H4 (cell line): ENCODE measurements at regions not wholly inside any gene's neighbourhood (a gene's known extent, or its start where the extent isn't known, plus 50 kb on each side); places are given as distances from the start of the nearest gene placed in this dataset.

Source experiments
- DNase-seq: peaks from one replicate; pipeline ENCODE4 v3.0.0-alpha.2; 2015; ENCODE audit warnings: low spot score

DNA sequence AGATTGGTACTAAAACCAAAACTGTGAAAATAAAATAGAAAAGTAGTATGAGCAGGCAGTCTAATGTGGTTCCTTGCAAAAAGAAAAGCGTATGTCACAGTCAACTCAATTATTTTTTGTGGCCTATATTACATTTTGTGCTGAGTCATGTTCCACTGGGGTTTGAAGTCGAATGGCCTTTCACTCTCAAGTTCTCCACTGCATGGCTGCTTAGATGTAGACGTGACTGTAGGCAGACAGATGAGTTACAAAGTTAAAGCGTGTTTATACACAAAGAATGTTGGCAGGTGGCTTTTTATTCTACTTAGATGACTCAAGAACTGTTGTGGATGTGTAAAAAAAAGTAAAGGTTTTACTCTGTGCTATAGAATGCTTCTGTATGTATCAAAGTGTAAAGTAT lies 133.9 kb downstream of the SLITRK6 start:
- peak; percentile 49 for DNase-seq

DNA sequence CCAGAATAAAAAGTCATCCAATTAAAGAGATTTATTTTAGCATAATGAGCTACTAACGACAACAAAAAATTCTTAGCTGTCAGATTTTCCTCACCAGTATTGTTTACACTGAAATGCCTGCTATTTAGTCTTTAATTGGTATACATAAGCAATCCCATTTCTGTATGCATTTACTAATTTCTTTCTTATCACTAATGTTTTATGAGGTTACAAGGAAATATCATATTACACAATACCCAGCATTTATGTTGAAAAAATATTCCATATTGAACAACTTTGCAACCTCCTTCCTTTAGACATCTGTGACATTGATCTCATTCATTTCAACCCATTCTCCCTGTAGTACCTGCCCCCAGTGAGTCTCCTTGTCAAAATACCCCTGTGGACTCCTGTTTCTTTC lies 135.4 kb downstream of the SLITRK6 start:
- DNase-seq: no peak

DNA sequence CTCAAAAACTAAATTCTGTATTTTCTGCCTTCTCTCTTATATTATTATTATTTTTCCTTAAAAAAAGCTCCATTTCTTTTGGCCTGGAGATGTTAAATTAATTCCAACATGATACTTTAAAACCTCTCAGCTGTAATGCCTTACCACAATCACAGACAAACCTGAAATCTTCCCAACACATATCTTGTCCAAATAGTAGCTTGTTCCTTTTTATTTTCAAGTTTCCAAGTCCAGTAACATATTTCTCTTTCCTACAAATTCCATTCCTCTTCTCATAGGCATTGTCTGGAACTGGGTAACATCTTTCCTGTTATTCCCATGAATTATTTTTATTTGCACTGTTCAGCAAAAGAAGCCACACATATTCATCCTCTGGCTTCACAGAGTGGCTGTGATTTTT lies 137.0 kb downstream of the SLITRK6 start:
- DNase-seq: no peak

DNA sequence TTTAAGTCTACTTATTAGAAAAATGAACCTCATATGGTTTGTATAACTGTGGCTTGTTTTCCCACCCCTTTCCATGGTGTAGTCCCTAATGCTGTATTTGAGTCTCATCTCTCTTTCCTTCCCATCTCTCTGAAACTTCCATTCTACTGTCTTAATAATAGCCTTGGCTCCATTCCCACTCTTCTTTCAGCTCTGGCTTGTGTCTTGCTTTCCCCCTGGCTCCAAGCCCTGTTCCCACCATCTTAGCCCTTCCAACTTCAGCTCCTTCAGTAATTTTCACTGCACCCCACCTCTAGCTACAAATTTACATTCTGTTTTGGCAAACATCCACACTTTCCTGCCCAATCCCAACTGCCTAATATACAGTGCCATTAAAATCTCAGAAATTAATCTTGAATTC lies 137.5 kb downstream of the SLITRK6 start:
- DNase-seq: no peak

DNA sequence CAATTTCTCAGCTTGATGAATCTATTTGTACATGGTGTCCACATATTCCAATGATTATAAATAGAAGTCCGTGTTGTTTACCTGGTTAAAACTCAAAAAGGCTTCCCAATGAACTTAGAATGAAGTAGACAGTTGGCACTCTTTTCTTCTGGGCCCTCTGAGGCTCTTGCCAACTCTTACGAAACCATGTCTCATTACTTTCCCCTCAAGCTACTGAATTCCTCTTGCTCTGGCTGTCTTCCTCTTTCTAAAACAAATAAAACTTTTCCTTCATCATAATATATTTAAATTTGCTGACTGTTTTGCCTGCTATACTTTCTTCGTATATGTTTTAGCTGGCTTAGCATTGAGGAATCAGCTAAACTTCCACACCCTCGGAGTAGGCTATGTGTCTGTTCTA lies 139.7 kb downstream of the SLITRK6 start:
- DNase-seq: no peak

DNA sequence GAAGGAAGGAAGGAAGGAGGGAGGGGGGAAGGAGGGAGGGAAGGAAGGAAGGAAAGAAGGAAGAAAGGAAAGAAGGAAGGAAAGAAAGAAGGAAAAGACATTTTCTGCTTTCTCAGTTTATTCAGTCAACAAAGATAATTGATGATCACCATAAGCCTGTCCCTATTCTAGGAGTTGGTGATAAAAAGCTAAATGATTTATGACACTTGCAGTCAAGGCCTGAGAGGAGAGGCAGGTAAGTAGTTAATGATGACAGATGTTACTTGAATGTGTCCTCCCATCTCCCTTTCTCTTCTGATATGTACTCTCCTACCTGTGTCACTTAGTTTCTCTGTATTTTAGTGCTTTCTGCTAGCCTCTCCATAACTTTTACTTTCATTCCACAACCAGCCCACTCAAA lies 141.3 kb downstream of the SLITRK6 start:
- DNase-seq: no peak

DNA sequence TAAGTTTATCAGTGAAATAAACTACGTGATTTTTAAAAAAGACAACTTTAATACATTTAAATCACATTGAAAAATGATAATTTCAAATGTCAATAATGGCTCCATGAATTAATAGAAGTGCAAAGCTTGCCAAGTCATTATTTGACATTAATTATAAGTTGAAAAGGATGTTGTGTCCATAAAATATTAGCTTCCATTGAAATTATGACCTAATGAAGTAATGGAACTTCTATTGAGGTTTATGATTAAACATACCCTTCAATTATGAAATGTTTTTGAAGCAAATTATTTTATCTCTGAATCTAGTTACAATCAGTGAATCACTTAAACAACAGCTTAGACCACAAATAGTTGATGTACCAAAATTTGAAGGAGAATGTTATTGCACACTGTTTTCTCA lies 144.2 kb downstream of the SLITRK6 start:
- DNase-seq: no peak

DNA sequence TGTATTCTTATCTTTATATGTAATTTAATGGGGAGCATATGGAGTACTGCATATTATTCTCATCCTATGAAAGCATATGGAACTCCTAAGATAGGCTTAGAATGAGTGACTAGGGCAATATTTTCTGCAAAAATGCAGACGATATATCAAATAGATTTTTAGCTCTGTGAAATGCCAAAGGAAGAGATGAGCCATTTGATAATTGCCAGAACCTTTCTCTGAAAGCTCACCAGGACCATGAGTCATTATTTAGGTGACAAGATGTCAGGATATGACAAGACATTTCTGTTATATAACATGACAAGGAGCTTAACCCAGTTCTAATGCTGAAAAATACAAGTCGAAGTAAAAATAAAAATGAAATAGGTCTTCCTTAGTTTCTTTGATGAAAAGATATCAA lies 145.0 kb downstream of the SLITRK6 start:
- no peak for DNase-seq

DNA sequence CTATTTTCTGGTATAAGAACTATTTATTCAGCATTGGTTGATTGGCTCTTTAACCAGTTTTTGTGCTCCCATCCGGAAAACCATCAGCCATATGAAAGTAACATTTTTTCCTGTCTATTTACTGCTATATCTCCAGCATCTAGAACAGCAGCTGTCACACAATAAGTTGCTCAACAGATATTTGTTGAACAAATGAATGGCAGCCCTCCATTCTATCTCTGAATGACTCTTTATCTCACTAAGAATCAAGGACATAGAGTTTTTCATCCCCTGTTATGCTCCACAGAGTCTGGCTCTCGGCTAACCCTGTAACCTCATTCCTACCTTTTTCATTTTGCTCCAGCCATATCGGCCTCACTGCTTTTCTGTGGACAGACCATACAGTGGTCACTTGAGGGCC lies 145.5 kb downstream of the SLITRK6 start:
- no peak for DNase-seq

DNA sequence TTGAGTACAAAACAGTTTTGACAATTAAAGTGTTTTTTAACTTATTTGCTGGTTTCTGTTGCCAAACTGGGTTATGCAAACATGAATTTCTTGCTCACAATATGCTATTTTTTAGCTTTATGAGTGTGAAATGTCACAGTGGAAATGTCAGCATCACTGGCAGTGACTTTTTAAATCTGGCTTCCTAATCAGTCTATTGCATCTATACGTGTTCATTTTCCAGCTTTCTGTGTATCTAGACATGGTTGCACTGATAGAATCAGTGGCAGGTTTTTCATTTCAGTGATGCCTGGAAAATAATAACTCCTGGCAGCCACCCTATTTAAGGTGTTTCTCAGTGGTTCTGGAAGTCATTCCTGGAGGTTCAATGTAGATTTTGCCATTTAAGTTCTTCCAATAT lies 146.7 kb downstream of the SLITRK6 start:
- no peak for DNase-seq

DNA sequence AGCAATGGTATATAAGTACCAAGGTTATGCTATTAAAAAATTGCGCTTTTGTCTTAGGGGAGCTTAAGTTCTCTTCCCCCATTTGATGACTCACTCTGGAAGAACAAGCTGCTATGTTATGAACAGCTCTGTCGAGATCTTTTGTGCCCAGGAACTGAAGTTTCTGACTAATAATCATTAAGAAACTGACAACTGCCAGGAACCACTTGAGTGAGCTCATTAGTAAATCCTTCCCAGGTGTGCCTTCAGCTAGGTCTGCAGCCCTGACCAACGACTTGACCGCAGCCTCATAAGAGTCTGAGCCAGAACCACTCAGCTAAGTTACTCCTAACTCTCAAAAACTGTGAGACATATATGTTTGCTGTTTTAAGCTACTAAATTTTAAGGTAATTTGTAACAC lies 147.8 kb downstream of the SLITRK6 start:
- DNase-seq: no peak

DNA sequence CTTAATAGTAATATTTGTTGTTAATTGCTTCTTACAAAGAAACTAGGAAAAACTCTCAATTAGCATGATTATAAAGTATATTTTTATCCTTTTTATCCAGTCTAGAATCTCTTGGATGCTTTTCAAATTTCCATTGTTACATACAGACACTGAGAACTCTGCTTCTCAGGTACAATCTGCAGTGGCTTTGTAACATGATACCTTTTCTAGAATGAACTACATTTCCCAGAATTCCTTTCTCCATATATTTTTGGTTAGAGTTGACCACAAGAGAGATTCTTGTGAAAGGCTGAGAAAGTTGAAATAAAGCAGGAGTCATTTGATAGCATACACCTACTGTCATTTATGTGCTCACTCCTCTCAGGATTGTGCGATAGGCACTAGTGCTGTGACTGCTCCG lies 148.6 kb downstream of the SLITRK6 start:
- no peak for DNase-seq

DNA sequence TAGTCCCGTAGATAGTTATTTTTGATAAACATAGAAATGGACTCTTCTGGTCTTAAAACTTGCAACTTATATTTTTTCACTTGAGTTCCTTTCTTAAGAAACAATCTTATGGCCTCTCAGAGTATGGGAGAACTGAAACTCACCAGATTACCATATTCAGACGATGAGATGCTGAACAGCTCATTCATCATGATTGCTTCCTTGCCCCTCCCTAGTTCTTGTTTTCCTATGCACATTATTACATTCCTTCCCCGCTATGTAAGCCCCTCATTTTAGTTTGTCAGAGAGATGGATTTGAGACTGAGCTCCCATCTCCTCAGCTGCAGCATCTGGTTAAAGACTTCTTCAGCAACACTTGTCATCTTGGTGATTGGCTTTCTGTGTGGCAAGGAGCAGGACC lies 158.5 kb downstream of the SLITRK6 start:
- DNase-seq: no peak

DNA sequence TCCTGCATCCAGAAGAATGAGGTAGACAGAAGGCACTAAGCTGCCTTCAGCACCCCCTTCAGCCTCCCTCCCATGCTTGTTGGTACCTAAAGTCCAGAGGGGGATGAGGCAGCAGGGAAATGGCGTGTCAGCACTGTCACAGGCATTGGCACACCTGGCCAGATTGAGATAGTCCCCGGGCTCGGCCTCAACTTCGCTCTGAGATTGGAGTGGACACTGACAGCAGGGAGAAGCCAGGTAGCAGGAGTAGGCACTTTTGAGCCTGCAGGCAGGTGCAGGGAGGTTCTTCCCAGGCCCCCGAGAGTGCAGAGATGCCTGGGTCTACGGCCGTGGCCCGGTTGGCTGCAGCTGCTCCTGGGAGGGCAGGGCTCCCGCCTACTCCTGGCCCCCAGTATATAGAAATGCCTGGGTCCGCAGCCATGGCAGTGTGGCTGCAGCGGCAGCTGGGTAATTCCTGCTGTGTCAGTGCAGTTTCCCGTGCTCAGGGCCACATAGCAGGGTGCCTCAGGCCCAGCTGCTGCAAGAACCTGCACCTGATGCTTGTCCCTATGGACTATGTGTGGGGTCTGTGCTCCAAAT lies 160.3 kb downstream of the SLITRK6 start:
- no peak for DNase-seq

DNA sequence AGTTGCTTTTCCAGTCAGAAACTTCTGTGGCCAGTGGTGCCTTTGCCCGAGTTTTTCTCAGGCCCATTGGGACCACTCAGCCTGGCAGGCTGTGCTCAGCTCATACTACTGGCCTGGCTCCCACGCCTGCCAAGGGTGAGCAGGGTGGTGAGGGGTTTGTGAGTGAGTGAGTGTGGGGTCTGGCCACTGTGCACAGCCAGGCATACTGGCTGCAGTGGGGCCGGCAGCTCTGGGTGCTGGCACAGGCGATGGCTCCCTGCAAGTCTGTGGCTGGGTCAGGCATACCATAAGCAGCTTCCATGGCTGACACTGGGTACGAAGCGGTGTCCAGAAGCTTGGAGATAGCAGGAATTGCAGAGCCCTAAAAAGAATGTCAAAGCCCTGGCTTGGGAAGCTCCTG lies 161.0 kb downstream of the SLITRK6 start:
- no peak for DNase-seq

DNA sequence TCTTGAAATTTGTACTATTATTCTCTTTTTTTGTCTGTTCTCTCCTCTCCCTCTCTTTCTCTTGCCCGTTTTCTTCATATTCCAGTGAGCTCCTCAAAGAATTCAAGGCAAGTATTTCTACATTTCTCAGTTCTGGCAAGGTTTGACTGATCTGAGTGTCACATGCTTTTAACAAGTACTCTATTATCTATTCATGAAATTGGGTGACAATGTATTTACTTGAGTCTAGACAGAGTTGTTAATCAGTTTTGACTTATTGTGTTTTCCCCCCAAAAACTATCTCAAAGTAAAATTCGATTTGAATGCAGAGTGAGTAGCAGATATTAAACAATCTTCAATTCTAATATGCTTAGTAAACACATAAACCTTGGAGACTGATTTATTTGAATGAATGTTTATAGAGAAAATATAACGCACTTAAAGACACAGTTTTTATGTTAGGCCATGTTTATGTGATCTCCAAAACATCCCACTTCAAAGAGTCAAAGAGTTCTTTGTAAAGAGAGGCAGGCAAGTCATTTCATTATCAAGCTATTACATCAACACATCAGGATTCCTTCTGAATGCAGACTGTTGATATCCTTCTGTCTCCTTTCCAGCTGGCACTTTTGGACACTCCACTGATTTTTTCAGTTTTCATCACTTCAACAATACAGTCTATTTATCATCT lies 166.6 kb downstream of the SLITRK6 start:
- no peak for DNase-seq

DNA sequence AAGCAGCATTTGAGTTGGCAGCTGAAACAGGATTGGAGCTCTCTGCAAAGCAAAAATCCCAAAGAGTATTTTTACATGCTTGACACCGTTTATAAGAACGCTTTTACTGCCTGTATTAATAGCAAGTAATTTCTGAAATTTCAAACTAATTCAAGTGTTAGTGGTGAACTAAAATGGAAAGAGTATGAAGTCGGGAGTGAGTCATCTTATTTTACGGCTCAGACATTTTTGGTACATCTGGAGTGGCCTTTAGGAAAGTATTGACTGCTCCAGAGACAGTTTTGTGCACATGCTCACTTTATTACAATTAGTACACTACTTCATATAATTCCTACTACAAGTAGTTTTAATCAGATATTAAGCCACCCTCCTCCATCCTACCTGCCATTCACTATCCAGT lies 167.4 kb downstream of the SLITRK6 start:
- no peak for DNase-seq

DNA sequence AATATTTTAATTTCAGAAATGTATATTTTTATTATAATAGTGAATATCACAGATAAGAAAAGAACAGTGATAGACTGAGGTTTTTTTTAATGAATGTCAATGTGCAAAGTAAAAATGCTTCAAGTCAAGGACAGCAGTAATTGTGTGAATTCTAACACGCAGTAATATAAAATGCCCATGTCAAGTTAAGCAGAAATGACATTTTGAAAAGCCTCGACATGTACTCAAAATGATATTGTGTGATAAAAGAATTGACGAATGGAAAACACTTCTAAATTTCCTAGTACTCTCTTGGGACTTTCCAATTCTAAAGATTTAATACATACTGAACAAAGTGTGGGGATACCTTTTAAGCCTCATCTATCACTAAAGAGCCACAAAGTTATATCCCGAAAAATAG lies 172.6 kb downstream of the SLITRK6 start:
- no peak for DNase-seq

DNA sequence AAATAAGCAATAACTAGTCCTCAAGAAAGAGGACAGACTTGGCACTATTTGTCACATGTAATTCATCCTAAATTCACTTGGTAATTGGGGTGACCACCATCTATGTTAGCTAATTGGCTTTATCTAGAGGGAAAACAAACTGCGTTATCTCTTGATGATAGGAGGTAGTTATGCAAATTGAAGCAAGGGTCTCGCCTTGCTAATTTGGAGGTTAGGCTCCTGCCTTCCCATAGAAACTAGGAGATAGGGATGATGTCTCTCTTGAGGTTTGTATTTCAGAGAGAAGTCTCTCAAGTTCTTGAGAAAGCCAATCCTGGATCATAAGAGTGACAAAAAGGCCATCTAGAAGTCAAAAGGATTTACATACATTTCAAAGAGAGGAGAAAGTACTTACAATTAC lies 179.9 kb downstream of the SLITRK6 start:
- DNase-seq: no peak

DNA sequence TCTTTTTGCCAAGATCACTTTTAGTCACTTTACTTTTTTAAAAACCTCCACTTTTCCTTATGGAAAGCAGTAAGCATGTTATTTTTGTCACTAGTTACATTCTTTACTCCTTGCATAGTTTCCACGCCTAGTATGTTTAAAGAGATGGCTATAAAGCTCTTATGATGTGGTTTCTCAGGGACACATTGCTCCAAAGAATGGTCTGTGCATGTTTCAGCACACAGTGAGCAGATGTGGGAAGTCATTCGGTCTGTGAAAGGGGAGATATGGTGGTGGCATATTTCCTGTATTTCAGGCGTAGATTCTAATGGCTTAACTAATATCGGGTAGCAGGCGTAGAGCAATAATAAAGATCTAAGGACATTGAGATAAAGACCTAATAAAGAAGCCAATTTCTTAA lies 180.7 kb downstream of the SLITRK6 start:
- DNase-seq: no peak

DNA sequence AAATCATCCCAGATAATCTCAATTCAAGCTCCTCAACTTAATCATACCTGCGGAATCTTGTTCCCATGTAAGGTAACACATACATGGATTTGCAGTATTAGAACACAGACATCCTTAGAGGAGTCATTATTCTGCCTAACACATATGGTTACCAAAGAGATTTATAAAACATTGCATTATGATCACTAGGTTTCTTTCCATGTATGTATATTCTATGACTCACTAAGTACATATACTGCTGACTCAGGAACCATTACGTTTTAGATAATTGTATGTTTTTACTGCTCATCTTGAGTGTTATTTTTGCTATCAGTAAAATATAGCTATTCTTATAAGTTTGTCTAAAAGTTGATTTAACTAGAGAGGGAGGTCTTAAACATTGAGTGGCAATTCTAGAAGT lies 182.9 kb downstream of the SLITRK6 start:
- DNase-seq: no peak

DNA sequence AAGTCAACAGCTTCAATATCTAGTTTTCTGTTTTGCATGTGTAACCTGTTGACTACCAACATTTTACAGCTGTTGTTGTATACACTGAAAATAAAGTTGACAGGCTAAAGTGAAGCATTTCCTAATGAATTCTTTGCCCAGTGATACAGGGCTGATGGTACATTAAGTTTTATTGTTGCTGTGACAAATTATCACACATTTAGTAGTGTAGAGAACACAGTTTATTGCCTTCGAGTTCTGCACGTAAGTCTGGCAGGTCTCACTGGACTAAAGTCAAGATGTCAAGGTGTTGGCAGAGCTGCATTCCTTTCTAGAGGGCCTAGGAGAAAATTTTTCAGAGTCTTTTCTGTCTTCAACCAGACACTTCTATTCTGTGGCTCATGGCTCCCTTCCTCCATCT lies 184.2 kb downstream of the SLITRK6 start:
- DNase-seq: no peak

DNA sequence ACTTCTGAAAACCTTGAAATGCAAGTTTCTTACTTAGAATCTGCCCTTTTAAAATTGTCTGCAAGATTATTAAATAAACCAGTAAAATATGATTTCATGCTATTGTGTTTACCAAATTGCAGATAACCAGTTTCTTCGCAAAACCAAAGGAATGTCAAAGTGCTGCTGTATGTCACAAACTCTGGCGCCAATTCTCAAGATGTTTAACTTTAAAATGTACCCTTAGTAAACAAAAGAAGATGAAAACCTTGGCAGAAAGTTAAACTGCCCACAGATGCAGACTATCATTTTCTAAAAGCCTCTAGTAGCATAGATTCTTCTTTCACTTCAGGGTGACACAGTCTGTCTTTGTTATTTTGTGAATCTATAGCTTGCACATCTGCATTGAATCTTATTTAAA lies 189.2 kb downstream of the SLITRK6 start:
- DNase-seq: no peak

DNA sequence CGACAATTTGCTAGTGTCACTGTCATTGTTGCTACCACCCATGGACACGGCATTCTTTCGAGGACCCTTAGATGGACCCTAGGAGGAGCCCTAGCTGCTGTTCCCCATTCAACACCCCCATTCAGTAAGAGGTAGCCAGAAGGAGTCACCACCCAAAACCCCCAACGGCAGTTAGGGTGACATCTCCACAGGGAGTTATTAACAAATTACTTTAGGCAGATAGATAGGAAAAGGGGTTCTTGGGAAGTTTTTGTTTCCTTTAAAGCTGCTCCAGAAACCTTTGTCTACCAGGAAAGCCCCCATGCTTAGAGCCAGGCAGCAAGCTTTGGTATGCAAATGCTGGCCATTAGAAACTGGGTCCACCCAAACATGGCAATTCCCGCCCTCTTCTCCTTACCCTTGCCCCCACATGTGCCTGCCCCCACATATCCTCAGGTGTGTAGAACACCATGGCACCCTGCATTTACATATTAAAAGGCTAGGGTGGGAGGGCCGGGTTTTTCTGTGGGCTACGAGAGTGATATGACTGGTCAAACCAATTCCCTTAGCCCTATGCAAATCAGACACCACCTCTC lies 190.9 kb downstream of the SLITRK6 start:
- no peak for DNase-seq
